K562 (cell line): ENCODE measurements at regions not wholly inside any gene's neighbourhood (a gene's known extent, or its start where the extent isn't known, plus 50 kb on each side); places are given as distances from the start of the nearest gene placed in this dataset.
A peak's percentile ranks its signal among the peaks of the same experiment; 100 is the strongest.

Experiments used
- ATF4 ChIP-seq: fragments of 450-650 bp; formaldehyde crosslinking; IDR thresholded peaks from 2 replicates; pipeline ENCODE4 v1.4.0; 2022; ENCODE audit warnings: mild to moderate bottlenecking, moderate library complexity
- BRD9 ChIP-seq: fragments of 450-650 bp; IDR thresholded peaks from 2 replicates; pipeline ENCODE4 v1.6.1; 2018; ENCODE audit warnings: low read depth; ENCODE audit not compliant: partially characterized antibody
- EGR1 ChIP-seq: fragments of 450-650 bp; conservative IDR thresholded peaks from 2 replicates; pipeline ENCODE4 v1.6.1; 2017; ENCODE audit warnings: mild to moderate bottlenecking
- ELF4 ChIP-seq: fragments of 450-650 bp; formaldehyde crosslinking; IDR thresholded peaks from 2 replicates; pipeline ENCODE4 v1.4.0; 2022; ENCODE audit warnings: missing genetic modification characterization
- ERF ChIP-seq: fragments of 450-650 bp; formaldehyde crosslinking; IDR thresholded peaks from 2 replicates; pipeline ENCODE4 v1.4.0; 2020; ENCODE audit warnings: mild to moderate bottlenecking, mixed read lengths
- FOSL1 ChIP-seq: fragments of 200-800 bp; sonication (Bioruptor generic); conservative IDR thresholded peaks from 2 replicates; pipeline ENCODE4 v1.6.1; 2016; ENCODE audit warnings: missing genetic modification characterization, missing compliant biosample characterization
- FOXA1 ChIP-seq: fragments of 450-650 bp; IDR thresholded peaks from 2 replicates; pipeline ENCODE4 v1.6.1; 2016; ENCODE audit warnings: mild to moderate bottlenecking, borderline replicate concordance
- FOXM1 ChIP-seq, 2 experiments: fragments of 450-650 bp in 1 of 2; sonication (generic) in 1 of 2; formaldehyde crosslinking in 1 of 2; IDR thresholded peaks; 2 replicates each; pipeline versions ENCODE4 v1.6.1 to v1.9.0; 2017 to 2022; ENCODE audit warnings: low read depth in 2 of 2, mild to moderate bottlenecking in 2 of 2, missing genetic modification reagents in 1 of 2, moderate library complexity in 1 of 2
- GABPB1 ChIP-seq: sonication (generic); formaldehyde crosslinking; IDR thresholded peaks from 2 replicates; pipeline ENCODE4 v1.8.0; 2022; ENCODE audit warnings: mild to moderate bottlenecking, missing genetic modification reagents
- KDM5B ChIP-seq: fragments of 200-600 bp; sonication (generic); IDR thresholded peaks from 2 replicates; pipeline ENCODE4 v1.6.1; 2012; ENCODE audit warnings: low read depth, mild to moderate bottlenecking, moderate library complexity, low read length, control low read depth, inconsistent platforms; ENCODE audit not compliant: insufficient replicate concordance
- L3MBTL2 ChIP-seq: fragments of 450-650 bp; IDR thresholded peaks from 2 replicates; pipeline ENCODE4 v1.6.1; 2016; ENCODE audit warnings: mild to moderate bottlenecking, moderate library complexity
- NCOA6 ChIP-seq: fragments of 450-650 bp; IDR thresholded peaks from 2 replicates; pipeline ENCODE4 v1.6.1; 2017; ENCODE audit warnings: mild to moderate bottlenecking
- NFRKB ChIP-seq: fragments of 450-650 bp; IDR thresholded peaks from 2 replicates; pipeline ENCODE4 v1.6.1; 2016; ENCODE audit warnings: low read depth
- NRF1 ChIP-seq, 2 experiments: fragments of 450-650 bp; IDR thresholded peaks in 1 of 2; conservative IDR thresholded peaks in 1 of 2; 2 replicates each; pipeline ENCODE4 v1.6.1; 2014; ENCODE audit warnings: mild to moderate bottlenecking in 2 of 2
- SMARCA5 ChIP-seq: fragments of 450-650 bp; IDR thresholded peaks from 2 replicates; pipeline ENCODE4 v1.6.1; 2016
- THAP7 ChIP-seq: fragments of 250-450 bp; sonication (Bioruptor Pico); IDR thresholded peaks from 2 replicates; pipeline ENCODE4 v1.5.0; 2021
- ZKSCAN8 ChIP-seq: fragments of 200-800 bp; sonication (Bioruptor generic); IDR thresholded peaks from 2 replicates; pipeline ENCODE4 v1.6.1; 2016; ENCODE audit warnings: missing genetic modification characterization, missing compliant biosample characterization
- ZNF592 ChIP-seq: fragments of 450-650 bp; IDR thresholded peaks from 2 replicates; pipeline ENCODE4 v1.6.1; 2017; ENCODE audit warnings: antibody characterized with exemption, mild to moderate bottlenecking

- TF ChIP-seq ELF4 (0 out of 2 replicates have a peak, but pooled peaks have one; percentile 26), FOXA1 (no peak), EGR1 (peak; percentile 19; the same call in 1 of the 2 replicates), ATF4 (peak; percentile 49; the same call in 1 of the 2 replicates), FOXM1 (IDR thresholded peaks at IDR 0.05; ENCODE audit: low read depth) (peak; percentile 17; the same call in 1 of the 2 replicates), FOXM1 (CRISPR knock-in tag; IDR thresholded peaks at IDR 0.05; ENCODE audit: low read depth) (0 out of 2 replicates have a peak, but pooled peaks have one; percentile 28), ZNF592 (no peak; the same call in 1 of the 2 replicates), ERF (0 out of 2 replicates have a peak, but pooled peaks have one; percentile 18), SMARCA5 (peak; percentile 35; the same call in 1 of the 2 replicates), ZKSCAN8 (CRISPR knock-in tag) (peak; percentile 99), FOSL1 (tag) (0 out of 2 replicates have a peak, but pooled peaks have one; percentile 42), GABPB1 (CRISPR knock-in tag) (peak; percentile 58; the same call in 1 of the 2 replicates), NFRKB (0 out of 2 replicates have a peak, but pooled peaks have one; percentile 55), BRD9 (peak; percentile 23), L3MBTL2 (peak; percentile 49), NCOA6 (peak; percentile 70), THAP7 (CRISPR knock-in tag) (no peak), KDM5B (peak; percentile 24), NRF1 (conservative IDR thresholded peaks at IDR 0.05 in 1 of 2, IDR thresholded peaks at IDR 0.05 in 1 of 2) (peak; percentile 33 to 38; a peak in 3 of 4 replicates)
Observed at GRCh38 chr6:156687789-156688619, 89.2 kb upstream of the ARID1B start (continued).
